ENCODE measurements at regions not wholly inside any gene's neighbourhood (a gene's known extent, or its start where the extent isn't known, plus 50 kb on each side); places are given as distances from the start of the nearest gene placed in this dataset.

DNA sequence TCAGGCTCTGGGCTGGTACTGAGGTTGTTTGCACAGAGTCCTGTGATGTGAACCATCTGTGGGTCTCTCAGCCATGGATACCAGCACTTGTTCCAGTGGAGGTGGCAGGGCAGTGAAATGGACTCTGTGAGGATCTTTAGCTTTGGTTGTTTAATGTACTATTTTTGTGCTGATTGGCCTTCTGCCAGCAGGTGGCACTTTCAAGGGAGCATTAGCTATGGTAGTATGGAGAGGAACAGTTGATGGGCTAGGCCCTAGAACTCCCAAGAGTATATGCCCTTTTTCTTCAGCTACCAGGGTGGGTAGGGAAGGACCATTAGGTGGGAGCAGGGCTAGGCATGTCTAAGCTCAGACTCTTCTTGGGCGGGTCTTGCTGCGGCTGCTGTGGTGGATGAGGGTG lies 257.0 kb upstream of the GYPC start:
- DNase-seq, result no peak
- intact Hi-C loops (cut with DNase I; ENCODE audit: low total_unique reads), result no loop called here
- Histone ChIP-seq H3K9me3 (no peaks in the 10 kb centered on the region), H3K27ac (no peak overlapping the region), H3K27me3 (replicated peaks in 1 of 7) (no peaks in the 10 kb centered on the region), H3K4me3 (no peak overlapping the region), H3K36me3 (no peaks in the 10 kb centered on the region), H3K4me1 (no peaks in the 10 kb centered on the region)
- no peak for TF ChIP-seq POLR2AphosphoS5 (IDR thresholded peaks at IDR 0.05)
- WGBS, 5 donors, result 86 to 100% (median 95%) methylated on average over 1 to 2 of the region's 2 CpGs

DNA sequence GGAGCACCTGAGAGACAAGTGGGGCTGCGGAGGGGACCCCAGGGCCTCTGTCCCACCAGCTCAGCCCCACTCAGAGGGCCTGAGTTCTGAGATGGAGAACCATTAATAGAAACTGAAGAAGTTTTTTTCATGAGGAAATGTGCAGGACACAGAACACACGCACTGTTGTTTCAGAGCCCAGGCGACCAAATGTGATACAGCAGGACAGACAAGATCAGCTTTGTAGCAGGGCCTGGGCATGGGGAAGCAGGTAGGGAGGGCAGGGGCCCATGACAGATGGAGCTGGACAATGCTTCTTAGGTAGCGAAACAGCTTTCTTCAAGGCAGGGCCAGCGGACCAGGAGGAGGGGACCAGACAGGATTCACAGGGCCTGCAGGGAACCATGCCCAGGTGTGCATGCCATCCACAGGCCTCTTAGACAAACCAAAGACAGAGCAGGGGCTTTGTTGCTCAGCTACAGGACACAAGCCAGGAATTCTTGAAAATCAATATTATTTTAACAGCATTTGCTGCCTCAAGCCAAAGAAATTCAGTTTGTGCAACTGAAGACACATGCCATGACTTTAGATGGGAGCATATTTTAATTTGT lies 252.8 kb upstream of the GYPC start:
- TF ChIP-seq POLR2A (IDR thresholded peaks at IDR 0.05), result no peak
- no peak for TF ChIP-seq POLR2AphosphoS5 (IDR thresholded peaks at IDR 0.05)
- WGBS, 5 donors, result 85 to 99% (median 92%) methylated on average over 5 of the region's 5 CpGs
- no peak for DNase-seq
- no peaks in the 10 kb centered on the region for H3K36me3 ChIP-seq
- no peaks in the 10 kb centered on the region for H3K27me3 ChIP-seq (replicated peaks in 1 of 7)
- intact Hi-C loops (cut with DNase I; ENCODE audit: low total_unique reads), result no loop called here
- H3K4me1 ChIP-seq, result no peaks in the 10 kb centered on the region
- no peak overlapping the region for H3K4me3 ChIP-seq
- H3K27ac ChIP-seq, result no peak overlapping the region
- no peaks in the 10 kb centered on the region for H3K9me3 ChIP-seq

DNA sequence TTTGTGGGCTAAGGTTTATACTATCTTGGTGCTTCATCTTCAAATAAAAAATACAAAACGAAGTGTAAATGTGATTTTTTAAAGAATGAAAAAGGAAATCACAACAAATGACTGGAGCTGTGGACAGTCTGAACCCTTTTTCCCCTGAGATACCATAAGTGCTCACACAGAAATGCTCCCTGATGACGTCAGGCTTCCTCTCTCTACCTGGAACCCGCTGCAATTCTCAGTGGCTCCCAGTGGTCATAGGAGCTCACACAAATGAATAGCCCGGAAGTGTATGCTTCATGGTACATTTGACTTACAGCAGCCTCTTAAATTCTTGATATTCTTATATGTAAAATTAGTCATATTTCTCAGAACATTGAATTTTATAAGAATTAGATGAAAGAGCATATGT lies 249.7 kb upstream of the GYPC start:
- no peaks in the 10 kb centered on the region for H3K27me3 ChIP-seq (replicated peaks in 1 of 7)
- 70 to 87% (median 71%) methylated on average over 4 of the region's 4 CpGs for WGBS, 5 donors

DNA sequence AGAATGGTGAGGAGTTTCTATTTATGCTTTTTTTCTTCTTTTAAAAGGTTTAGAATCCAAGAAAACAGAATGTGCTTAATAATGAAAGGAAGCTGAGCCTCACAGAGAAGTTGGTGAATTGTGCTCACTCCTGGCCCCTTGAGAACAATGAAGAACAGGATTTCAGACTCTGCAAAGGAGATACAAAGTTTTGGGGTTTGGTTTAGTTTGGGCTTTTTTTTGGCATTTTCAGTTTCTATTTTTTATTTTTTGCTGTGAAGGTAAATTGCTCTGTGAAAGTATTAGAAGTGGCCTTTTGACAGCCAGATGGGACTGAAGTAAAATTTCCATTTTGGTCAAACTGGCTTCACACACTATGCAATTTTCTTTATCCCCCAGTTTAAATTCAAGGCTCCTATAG lies 247.3 kb upstream of the GYPC start:
- Histone ChIP-seq H3K4me1 (no peaks in the 10 kb centered on the region), H3K9me3 (no peaks in the 10 kb centered on the region), H3K4me3 (no peak overlapping the region), H3K27ac (no peak overlapping the region), H3K36me3 (no peaks in the 10 kb centered on the region), H3K27me3 (replicated peaks in 1 of 7) (no peaks in the 10 kb centered on the region)
- TF ChIP-seq, protein P1, sequence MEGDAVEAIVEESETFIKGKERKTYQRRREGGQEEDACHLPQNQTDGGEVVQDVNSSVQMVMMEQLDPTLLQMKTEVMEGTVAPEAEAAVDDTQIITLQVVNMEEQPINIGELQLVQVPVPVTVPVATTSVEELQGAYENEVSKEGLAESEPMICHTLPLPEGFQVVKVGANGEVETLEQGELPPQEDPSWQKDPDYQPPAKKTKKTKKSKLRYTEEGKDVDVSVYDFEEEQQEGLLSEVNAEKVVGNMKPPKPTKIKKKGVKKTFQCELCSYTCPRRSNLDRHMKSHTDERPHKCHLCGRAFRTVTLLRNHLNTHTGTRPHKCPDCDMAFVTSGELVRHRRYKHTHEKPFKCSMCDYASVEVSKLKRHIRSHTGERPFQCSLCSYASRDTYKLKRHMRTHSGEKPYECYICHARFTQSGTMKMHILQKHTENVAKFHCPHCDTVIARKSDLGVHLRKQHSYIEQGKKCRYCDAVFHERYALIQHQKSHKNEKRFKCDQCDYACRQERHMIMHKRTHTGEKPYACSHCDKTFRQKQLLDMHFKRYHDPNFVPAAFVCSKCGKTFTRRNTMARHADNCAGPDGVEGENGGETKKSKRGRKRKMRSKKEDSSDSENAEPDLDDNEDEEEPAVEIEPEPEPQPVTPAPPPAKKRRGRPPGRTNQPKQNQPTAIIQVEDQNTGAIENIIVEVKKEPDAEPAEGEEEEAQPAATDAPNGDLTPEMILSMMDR (IDR thresholded peaks at IDR 0.05 in 8 of 11, conservative IDR thresholded peaks at IDR 0.05 in 3 of 11), result no peak
- no peak for TF ChIP-seq POLR2A (IDR thresholded peaks at IDR 0.05)
- no peak for TF ChIP-seq POLR2AphosphoS5 (IDR thresholded peaks at IDR 0.05)
- intact Hi-C loops (cut with DNase I; ENCODE audit: low total_unique reads), result no loop called here
- DNase-seq, result no peak

More for the DNA sequence above, 249.7 kb upstream of the GYPC start:
- no peak for DNase-seq
- H3K4me1 ChIP-seq, result no peaks in the 10 kb centered on the region
- H3K27ac ChIP-seq, result no peak overlapping the region
- no peaks in the 10 kb centered on the region for H3K36me3 ChIP-seq
- no peak overlapping the region for H3K4me3 ChIP-seq
- TF ChIP-seq, protein P1 (IDR thresholded peaks at IDR 0.05 in 8 of 11, conservative IDR thresholded peaks at IDR 0.05 in 3 of 11), result no peak
- TF ChIP-seq POLR2A (IDR thresholded peaks at IDR 0.05), result no peak
- TF ChIP-seq POLR2AphosphoS5 (IDR thresholded peaks at IDR 0.05), result no peak
- intact Hi-C loops (cut with DNase I; ENCODE audit: low total_unique reads), result no loop called here
- no peaks in the 10 kb centered on the region for H3K9me3 ChIP-seq

DNA sequence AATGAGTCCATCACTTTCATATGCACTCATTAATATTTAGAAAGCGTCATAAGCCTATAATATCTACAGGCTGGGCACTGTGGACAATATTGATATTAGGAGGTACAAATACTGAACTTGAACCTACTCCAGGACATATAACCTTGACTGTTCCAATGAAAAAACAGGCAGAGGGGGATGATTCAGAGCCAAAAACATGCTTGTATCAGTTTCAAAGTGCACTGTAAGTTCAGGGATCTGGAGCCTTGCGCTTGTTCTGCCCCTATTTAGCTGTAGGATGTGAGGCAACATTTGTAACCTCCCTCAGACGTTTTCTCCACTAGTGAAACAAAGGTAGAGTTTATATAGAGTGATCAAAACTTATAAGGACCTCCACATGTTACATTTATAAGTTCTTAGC lies 246.1 kb upstream of the GYPC start:
- H3K27me3 ChIP-seq (replicated peaks in 1 of 7), result no peaks in the 10 kb centered on the region
- DNase-seq, result no peak
- 55 to 68% (median 61%) methylated on average over 3 of the region's 3 CpGs for WGBS, 5 donors
- H3K4me3 ChIP-seq, result no peak overlapping the region
- no peaks in the 10 kb centered on the region for H3K36me3 ChIP-seq
- no peaks in the 10 kb centered on the region for H3K9me3 ChIP-seq
- no peaks in the 10 kb centered on the region for H3K4me1 ChIP-seq
- H3K27ac ChIP-seq, result no peak overlapping the region
- TF ChIP-seq POLR2A (IDR thresholded peaks at IDR 0.05), result no peak
- TF ChIP-seq POLR2AphosphoS5 (IDR thresholded peaks at IDR 0.05), result no peak
- intact Hi-C loops (cut with DNase I; ENCODE audit: low total_unique reads), result no loop called here

DNA sequence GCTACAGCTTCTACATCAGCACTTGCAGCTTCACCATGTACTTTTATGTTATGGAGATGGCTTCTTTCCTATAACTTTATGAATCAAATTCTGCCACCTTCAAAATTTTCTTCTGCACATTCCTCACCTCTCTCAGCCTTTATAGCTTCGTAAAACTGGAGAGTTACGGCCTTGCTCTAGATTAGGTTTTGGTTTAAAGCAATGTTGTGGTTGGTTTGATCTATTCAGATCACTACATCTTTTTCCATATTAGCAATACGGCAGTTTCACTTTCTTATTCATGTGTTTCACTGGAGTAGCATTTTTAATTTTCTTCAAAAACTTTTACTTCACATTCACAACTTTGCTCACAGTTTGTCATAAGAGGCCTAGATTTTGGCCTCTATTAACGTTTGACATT lies 242.9 kb upstream of the GYPC start:
- Histone ChIP-seq H3K4me1 (no peaks in the 10 kb centered on the region), H3K36me3 (no peaks in the 10 kb centered on the region), H3K27ac (no peak overlapping the region), H3K27me3 (replicated peaks in 1 of 7) (no peaks in the 10 kb centered on the region), H3K4me3 (no peak overlapping the region), H3K9me3 (peaks cover 0 to 15% (median 6%) of the 10 kb centered on the region in 8 donors)
- DNase-seq, result no peak
- no peak for TF ChIP-seq POLR2AphosphoS5 (IDR thresholded peaks at IDR 0.05)
- TF ChIP-seq, protein P1 (IDR thresholded peaks at IDR 0.05 in 8 of 11, conservative IDR thresholded peaks at IDR 0.05 in 3 of 11), result no peak
- no peak for TF ChIP-seq POLR2A (IDR thresholded peaks at IDR 0.05)
- intact Hi-C loops (cut with DNase I; ENCODE audit: low total_unique reads), result no loop called here
- WGBS, 5 donors, result 55 to 74% (median 69%) methylated on average over 4 of the region's 4 CpGs

Measured in spleen (tissue), 11 donors.